Stimulated activated CD8-positive, alpha-beta memory T cell treated with anti-CD3 and anti-CD28 coated beads, Interleukin-4, amount 100 ng/mL, for 1 hour (primary cell): ENCODE measurements at regions not wholly inside any gene's neighbourhood (a gene's known extent, or its start where the extent isn't known, plus 50 kb on each side); places are given as distances from the start of the nearest gene placed in this dataset.
"Not testable (repeated sequence)": the region's sequence is repeated elsewhere in the genome, so short reads cannot be mapped to it uniquely, and the experiment has no call there.

Experiments
- DNase-seq, 2 donors: peaks; one replicate each; pipeline ENCODE4 v3.0.0-alpha.2; 2020; ENCODE audit warnings: low read depth in 2 of 2, low spot score in 1 of 2

DNA sequence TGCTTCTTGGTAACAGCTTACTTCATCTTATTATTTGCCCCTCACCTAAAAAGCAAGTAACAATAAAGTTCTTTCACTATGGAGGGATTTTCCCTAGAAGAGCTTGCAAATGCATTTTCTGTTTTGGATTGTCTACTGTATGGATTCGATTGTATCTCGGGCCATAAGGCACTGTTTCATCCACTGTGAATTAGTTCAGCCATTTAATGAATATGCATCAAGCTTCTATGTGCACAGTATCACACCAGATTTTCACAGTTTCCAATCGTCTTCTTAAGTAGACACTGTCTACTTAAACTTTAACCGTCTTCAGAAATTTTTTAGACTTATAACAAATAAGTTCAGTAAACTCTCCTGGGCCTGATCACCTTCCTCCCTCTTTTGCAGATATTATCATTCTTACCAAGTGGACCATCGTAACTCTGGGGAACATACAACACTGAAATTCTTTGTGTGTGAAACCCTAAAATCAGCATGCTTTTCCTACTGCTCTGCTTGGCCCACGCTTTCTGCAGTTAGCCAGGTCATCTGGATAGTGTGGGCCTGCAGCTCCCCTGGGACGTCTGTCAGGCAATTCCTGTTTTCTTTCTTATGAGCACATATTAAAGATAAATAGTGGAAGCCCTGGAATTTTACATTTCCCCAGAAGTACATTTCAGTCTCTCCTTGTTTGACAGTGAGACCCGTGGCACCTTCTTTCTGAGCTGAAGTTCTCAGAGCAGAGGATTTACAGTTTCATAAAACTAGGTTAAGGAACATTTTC is 136.5 kb upstream of the PDE10A start:
- no peak for DNase-seq

DNA sequence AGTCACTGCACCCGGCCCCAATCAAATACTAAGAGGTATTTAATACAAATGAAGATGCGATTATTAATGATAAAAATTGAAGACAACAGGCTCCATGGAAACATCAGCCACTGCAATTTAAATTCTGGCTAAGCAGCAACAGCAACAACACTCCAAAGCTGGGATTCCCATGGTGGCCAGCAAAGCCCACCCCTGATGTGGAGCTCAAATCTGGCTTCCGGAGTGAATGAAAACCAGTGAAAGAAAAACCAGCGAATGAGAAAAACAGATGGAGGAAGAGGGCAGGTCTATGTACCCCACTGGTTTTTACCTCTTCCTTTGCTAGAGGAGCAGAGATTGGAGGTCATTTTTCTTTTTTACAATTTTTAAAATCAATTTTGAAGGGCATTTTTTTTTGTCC is 135.9 kb upstream of the PDE10A start:
- DNase-seq = no peak

DNA sequence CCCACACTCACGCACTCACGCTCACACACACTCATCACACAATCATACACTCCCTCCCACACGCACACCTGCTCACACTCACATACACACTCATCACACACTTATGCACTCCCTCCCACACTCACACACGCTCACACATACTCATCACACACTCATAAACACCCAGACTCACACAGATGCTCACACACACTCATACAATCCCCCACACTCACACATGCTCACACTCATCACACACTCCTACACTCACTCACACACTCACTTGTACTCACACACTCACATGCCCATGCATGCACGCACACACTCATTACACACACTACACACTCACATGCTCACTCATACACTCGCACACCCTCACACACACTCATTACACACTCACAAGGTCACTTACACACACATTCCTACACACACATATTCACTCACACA is 131.1 kb upstream of the PDE10A start:
- no peak for DNase-seq

DNA sequence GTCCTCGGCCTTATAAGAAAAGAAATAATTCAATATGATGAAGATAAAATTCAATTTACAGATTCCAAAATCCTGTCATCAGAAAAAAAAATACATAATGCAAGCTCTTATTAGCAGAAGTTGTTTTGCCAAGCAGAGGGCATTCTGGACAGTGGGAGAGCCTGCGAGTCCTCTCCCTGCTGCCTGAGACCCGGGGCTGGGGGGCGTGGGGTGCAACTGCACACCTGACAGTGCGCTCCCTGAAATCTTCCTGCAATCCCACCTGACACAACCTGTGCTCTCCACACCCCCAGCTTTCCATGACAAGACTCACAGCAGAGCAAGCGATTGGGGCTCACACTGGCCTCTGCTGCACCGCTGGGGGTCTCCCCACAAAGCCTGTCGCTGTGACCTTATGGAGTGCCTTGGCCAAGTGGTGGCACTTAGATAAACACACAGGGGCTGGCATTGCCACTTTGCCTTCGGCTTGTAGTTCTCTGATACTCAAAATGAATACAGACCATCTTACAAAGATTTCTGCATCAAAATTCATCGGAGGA is 130.3 kb upstream of the PDE10A start:
- DNase-seq = no peak

DNA sequence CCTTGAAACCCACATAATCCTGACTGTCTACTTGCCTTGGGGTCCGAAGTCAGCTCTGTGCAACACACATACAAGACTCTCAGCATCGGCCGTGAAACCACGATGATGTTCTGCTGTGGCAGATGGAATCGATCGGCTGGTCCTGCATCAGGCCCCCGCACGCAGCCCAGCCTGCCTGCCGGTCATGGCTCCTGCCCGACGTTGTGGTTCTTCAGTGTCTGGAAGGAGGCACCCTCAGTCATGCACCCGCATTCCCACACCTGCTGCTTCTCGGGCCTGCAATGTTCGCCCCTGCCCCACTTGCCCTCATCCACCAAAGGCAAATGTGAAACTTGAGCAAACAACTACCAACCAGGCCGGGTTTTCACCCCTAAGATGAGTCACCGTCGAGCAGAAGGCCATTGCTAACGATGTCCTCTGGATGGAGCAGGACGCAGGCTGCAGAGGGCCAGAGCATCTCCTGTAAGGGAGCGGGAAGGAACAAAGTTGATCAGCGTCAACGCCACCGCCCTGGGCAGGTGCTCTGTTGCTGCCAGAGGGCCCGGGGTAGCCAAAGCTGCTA is 128.9 kb upstream of the PDE10A start:
- DNase-seq = no peak

DNA sequence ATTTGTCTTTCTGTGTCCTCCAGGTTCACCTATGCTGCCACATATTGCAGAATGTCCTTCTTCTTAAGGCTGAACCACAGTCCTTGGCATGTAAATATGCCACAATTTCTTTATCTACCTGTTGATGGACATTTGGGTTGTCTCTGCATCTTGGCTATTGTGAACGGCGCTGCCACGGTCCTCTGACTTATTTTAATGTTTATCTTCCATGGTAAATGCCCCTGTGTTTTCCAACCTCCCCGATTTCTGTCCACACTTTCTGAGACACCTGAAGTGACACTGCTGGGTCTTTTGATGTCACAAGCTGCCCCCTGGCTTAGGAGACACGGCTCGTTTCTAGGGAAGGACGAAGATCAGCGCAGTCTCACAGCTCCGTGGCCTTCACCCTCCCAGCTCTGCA is 128.3 kb upstream of the PDE10A start:
- DNase-seq = no peak

DNA sequence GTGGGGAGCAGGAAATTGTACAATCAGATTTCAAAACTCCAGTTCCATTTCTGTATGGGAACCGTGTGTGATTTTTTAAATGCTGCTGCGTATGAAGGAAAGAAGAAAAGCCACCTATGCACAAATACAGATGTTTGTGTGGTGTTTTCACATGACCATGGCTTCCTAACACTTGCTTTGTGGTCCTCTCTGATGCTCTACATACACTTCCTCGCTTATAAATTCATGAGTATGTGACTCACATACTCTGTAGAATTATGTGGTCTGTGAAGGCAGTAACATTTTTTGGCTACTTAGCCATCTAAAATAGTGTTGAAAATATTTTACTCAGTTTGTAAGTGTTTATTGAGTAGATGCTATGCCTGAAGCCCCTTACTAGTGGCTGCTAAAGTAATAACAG is 119.8 kb upstream of the PDE10A start:
- DNase-seq = no peak

DNA sequence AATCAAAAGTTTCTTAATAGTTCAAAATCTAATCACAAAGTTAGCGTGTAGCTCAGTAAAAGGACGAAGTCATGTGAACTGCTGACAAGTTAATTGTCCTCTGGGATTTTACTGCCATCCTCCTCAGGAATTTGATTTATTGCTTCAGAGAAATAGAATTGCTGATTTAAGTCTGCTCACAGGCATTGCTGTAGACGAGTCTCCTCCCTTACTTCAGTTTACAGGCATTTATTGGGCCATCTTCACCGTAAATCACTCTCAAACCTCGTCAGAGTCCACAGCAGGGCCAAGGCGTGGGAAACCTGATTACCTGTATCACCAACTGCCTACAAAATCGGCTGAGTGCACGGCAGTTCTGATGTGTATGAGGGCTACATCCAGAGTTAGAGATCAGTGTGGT is 119.1 kb upstream of the PDE10A start:
- no peak for DNase-seq

DNA sequence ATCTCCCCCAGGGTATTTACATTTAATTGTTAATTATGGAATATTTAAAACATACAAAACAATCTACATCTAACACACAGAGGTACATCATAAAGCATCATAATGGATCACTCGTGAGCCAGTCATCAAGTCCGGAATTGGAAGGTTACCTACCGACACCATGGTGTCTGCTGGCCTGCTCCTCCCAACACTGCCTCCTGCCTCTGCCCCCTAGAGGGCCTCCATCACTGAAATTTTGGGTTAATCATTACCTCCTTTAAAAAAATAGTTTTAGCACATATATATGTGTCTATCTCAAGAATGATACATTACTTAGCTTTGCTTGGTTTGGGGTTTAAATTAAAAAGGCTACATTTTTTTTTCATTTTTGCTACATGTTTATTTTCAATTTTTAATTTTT is 114.6 kb upstream of the PDE10A start:
- DNase-seq = no peak

DNA sequence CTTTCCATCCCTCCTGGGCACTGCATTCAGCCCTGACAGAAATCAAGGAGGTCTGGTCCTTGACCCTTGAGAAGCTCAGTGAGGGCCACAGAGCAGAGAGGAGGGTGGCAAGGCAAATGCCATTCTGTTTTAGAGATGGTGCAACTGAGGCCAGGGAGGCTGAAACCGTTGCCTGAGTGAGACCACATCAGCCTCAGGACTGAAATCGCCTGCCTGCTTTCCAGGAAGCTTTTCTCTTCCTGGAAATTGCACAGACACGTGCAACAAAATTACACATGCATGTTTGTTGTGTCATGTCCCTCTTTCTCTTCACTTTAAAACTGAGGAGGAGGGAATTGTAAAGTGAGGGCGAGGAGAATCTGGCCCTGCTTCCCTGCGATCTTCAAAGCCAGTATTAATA is 113.7 kb upstream of the PDE10A start:
- no peak for DNase-seq

DNA sequence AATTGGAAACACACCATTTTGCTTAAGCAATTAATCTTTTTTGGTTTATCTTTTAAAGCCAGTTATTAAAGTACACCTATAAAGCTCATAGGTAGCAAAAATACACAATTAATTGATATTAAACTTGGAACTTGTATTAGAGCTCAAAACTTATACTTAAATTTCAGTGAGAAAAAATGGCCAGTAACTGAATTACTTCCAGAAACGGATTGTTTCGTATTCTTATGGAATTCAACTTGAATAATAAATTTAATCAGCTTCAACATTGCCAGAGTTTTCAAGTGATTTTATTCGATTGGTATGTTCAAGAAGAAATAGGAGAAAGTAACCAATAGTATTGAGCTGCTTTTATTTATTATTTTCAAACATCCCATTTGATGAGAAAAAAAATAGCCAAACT is 112.7 kb upstream of the PDE10A start:
- no peak for DNase-seq

DNA sequence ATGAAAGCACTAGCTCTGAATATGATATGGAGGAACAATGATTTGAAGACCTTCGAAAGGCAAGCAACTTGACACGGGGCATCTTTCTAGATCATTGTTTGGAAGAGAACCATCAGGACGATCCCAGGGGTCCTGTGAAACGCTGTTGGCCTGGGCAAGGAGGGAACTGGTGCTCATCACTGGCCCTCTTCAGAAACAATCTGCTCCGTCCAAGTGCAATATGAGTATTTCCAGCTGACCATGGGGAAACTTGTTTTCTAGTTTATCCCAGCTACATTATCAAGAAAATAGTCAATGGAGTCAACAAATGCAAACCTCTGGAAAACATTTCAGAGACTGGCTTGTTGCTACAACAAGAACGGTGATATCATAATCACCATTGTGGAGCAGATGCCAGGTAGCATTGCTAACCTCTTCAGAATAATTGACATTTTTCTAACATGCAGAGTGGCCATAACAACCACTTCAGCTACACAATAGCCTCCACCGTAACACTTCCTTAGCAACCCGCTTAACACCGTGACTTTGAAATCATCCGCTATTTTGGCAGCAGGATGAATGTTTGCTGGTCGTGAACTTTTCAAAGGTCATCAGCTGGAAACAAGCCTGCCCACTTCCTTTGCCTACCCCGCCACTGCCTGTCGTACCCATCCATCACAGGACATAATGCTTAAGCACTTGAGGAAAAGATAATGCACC is 112.0 kb upstream of the PDE10A start:
- no peak for DNase-seq

DNA sequence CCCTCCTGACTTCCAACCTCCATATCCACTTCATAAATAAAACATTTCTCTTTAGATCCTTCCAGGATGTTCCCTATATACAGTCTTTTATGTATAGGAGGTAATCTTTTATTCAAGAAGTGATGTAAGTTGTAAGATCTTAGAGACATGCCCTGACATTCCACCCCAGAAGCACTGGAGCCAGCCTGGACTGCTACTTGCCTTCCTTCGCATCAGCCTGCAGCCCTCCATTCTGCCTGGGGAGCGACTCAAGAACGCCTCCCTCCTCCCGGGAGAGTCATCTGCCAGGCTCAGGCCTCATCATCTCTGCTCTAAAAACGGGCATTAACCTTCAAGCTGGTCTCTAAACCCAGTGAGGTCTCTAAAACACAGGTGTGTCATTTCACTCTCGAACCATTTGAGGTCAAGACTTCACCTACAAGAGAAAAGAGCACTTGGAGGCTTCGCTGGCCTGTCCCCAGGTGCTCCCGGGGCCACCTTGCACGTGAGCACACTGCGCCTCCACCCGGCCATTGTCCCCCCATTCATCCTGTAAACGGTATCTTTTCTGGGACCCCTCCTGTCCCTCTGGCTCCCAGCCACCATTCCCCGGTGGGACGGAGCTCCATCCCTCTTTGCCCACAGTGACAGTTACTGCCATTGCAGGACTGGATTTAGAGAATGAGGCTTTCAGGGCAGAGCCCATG is 107.5 kb upstream of the PDE10A start:
- DNase-seq = no peak

DNA sequence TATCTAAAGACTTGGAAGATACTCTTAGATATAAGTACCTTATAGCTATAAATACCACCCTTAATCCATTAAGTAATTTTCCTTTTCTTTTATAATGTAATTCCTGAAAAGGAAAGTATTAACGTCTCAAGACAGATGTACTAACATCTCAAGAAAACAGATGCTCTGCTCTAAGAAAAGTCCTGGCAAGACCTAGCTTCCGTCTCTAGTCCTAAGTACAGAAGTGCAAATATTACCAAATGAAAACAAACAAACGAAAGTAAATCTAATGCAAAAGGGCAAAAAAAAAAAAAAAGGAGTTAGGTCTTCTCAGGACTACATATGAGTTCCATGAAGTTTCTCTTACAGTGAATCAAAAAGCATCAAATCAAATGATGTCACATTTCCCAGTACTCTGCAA is 106.8 kb upstream of the PDE10A start:
- DNase-seq = no peak

DNA sequence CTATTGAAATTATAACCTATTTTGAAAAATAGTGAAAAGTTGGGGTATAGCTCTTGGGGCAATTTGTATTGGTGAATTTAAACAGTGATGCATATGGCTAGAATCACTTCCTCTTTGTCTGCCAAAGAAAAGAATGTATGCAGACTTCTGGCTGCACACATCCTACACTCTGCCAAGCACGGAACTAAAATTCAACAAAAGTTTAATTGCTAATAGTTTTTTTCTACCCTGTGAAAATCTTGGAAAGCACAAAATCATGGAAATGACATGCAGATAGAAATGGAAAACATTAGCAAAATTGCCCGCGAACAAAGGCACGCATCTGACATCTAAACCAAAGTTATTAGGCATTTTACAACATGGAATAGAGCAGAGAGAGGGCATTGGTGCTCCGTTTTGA is 106.4 kb upstream of the PDE10A start:
- no peak for DNase-seq

DNA sequence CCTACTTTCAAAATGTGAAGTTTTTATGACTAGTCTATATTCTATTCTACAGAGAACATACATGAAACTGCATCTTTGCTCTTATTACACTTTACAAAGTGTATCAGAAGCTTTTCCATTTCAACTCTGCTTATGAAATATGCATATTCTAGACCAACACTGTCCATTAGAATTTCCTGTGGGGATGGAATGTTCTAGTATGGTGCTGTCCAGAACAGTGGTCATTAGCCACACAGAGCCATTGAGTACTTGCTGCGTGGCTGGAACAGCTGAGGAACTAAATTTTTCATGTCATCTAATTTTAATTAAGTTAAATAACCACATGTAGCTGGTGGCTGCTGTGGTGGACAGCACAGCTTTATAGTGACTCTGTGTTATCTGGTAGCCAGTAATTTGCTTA is 105.9 kb upstream of the PDE10A start:
- no peak for DNase-seq

DNA sequence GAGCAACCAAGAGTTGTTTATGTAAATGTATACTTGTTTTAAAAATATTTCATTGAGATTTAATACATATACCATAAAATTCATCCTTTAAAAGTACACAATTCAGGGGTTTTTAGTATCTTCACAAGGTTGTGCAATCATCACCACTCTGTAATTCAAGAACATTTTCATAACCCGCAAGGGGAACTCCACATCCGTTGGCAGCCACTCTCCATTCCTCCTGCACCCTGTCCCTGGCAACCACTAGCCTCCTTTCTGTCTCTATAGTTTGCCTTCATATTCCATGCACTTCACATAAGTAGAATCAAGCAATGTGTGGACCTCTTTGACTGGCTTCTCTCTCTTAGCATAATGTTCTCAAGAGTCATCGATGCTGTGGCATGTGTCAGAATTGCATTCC is 104.2 kb upstream of the PDE10A start:
- no peak for DNase-seq

DNA sequence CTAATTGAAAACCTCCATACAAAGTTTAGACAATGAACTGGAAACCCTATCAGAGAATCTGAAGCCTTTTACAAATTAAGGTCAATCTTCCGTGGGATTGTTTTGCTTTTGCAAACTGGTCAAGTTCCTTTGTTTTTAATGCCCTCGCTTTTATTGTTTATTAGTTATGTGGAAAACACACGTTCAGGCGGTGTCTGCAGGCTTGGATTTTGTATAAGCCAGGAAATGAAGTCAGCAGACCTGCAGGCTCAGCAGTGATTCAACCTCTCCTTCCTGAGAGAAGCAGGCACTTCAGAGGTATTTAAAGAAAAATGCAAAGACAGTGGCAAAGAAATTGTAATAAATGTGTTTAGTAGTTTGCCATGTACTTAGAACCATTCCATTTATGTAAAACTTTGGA is 103.4 kb upstream of the PDE10A start:
- DNase-seq = no peak

DNA sequence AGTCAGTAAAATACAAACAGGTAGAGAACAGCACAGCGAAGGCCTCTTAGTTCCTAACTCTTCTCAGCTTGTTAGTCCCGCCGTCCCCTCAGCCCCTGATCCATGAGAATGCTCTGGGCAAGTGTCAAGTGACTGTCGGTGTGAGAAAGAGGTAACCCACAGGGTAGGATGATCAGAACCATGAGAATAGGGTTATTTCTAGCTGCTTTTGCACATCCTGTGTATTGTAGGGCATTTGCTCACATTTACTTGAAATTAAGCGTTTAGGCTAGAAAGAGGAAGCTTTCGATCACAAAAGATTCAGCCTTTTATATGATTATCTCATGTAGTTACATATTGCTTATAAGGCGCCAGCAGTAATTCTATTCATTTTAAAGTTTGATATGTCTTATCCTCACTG is 103.0 kb upstream of the PDE10A start:
- no peak for DNase-seq

DNA sequence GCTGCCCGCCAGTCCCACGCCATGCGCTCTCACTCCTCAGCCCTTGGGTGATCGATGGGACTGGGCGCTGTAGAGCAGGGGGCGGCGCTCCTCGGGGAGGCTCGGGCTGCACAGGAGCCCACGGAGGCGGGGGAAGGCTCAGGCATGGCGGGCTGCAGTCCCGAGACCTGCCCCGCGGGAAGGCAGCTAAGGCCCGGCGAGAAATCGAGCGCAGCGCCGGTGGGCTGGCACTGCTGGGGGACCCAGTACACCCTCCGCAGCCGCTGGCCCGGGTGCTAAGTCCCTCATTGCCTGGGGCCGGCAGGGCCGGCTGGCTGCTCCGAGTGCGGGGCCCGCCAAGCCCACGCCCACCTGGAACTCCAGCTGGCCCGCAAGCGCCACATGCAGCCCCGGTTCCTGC is 102.2 kb upstream of the PDE10A start:
- DNase-seq = not testable (repeated sequence)

DNA sequence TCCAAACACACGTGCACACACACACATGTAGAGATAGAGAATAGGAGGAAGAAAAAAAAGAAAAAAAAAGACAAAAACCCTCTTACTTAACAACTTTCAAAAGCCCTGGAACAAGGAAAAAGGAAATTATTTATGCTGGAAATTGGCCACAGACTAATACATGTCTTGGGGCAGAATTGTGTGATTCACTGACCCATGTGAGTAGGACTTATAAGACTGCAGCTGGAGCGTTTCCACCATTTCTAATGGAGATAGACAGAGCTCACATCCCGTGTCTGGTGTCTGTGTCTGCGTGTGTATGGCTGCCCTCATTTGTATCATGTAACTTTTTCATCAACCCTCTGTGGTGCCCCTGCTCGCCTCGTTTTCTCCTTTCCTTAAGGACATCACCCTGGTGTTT is 99.8 kb upstream of the PDE10A start:
- DNase-seq = no peak

DNA sequence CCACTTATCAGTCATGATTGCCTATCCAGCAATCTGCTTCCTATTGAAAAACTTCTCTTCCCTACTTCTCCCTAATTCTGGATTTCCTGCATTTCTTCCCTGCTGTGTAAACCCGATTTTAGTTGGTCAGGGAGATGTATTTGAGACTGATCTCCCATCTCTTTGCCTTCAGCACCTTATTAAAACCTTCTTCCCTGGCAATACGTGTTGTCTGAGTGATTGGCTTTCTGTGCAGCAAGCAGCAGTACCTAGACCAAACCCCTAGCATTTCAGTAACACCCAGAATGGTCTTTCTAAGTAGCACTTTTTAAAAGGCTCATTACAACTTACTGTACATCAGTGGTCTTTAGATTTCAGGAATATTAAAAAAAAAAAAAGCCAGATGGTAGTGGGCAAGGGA is 99.1 kb upstream of the PDE10A start:
- no peak for DNase-seq
